HG02938 (cell line): ENCODE measurements at regions not wholly inside any gene's neighbourhood (a gene's known extent, or its start where the extent isn't known, plus 50 kb on each side); places are given as distances from the start of the nearest gene placed in this dataset.

ENCODE experiments used
- ATAC-seq: cut with Tn5 transposase; IDR thresholded peaks from one replicate; pipeline ENCODE4 v1.9.1; 2021; ENCODE audit warnings: mild to moderate bottlenecking, moderate library complexity; ENCODE audit not compliant: unreplicated experiment

- ATAC-seq: no peak
Observed at GRCh38 chr6:105795913-105796517, 290.1 kb upstream of the PRDM1 start.

GRCh38 chr6:105795366-105795765, 290.8 kb upstream of the PRDM1 start:
- ATAC-seq: no peak

DNA sequence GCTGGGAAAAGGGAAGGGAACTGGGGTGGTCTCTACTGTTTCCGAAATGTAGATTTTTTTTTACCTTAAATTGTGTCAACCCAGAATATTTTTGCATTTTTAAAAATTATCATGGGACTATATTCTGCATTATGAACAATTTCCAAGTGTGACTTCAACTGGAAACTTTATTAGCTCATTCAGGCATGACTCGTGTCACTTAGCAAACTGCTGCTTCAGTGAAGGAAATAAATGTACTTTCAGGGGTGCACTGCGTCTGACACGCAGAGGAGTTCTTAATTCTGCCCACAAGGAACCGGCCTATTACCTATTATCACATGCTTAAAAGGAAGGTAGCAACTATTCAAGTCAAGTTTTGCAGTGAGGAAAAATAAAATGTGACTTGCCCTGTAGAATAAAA, 291.3 kb upstream of the PRDM1 start:
- no peak for ATAC-seq

- no peak for ATAC-seq
Observed at GRCh38 chr6:105794239-105794638, 291.9 kb upstream of the PRDM1 start.

GRCh38 chr6:105793130-105793529, 293.0 kb upstream of the PRDM1 start:
- ATAC-seq: no peak

DNA sequence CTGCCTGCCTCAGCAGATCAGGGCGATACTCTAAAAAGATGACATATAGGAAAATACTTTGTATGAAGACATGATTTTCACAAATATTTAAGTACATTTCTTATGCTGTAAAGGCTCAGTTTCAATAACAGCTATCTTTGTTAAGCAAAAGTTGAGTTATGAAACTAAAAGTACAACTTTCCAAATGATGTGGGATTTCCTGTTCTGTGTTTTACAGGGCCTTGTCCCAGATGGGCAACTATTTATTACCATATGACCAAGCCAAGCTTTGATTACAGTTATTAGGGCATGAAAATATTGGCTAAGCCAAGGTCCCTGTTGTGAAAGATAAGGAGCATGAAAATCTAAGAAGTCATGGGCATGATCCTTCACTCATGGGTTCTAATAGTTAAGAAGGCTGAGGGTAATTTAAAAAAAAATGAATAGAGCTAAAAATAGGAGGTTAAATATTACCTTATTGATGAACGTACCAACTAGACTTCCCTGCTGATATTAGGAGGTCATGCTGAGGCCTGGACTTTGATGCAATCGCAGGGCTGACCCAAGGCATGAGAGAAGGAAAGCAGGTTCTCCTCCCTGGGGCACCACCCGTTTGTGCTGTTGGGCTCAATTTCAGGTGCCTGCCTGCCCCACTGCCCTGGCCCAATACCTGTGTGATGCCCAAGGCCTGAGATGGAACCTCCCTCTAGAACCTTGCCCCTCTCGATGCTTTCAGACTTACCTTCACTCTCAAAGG, 294.4 kb upstream of the PRDM1 start:
- no peak for ATAC-seq

DNA sequence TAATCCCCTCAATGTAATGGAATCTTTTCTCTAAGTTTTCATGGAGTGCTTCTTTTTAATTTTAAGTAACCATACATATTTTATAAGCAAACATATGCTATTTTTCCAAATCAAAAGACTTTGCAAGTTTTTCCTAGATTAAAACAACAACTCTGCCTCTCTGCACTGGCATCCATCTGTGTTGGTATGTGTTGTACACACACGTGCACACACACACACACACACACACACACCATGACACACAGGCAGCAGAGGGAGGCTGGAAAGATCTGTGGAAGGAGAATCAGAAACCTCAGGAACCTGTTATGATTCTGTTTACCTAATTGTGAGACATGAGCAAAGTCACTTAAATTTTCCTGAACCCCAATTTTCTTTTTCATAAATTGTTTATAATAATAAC, 295.0 kb upstream of the PRDM1 start:
- no peak for ATAC-seq

- ATAC-seq: no peak
Observed at GRCh38 chr6:105790635-105791034, 295.5 kb upstream of the PRDM1 start.

- no peak for ATAC-seq
Observed at GRCh38 chr6:105789935-105790334, 296.2 kb upstream of the PRDM1 start.

GRCh38 chr6:105787747-105788146, 298.4 kb upstream of the PRDM1 start:
- no peak for ATAC-seq

DNA sequence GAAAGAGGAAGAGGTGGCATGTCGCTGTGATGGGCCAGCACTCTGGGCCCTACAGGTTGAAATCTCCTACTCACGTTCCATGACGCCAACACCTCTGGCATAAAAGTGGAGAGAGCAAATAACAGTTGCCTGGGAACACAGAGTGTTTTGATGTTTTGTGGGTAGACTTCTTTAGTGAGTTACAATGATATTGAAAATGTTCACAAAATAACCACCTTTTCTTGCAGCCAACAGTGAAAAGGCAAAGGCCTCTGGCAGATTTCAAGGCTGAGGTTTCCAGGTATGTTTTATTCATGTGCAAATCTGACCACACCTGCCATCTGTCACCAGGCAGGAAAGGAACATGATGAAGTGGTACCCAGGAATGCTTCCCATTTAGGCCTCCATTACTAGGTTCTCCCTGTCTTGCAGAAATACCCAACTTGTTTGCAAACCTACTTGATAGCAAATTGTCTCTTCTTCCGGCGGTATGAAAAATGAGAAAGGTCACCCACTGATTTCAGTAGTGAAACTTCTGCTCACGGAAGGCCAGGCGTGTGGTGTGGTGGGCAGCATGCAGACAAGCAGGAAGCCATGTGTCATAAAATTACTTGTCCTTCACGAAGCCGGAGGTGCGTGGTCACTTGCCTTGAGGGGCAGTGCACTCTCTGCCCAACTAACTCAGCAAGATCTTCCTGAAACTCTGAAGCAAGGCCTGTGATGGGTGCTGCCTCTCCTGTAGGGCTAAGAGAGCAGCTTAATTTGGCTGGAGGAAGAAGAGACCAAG, 299.1 kb upstream of the PRDM1 start:
- peak; percentile 76 for ATAC-seq

DNA sequence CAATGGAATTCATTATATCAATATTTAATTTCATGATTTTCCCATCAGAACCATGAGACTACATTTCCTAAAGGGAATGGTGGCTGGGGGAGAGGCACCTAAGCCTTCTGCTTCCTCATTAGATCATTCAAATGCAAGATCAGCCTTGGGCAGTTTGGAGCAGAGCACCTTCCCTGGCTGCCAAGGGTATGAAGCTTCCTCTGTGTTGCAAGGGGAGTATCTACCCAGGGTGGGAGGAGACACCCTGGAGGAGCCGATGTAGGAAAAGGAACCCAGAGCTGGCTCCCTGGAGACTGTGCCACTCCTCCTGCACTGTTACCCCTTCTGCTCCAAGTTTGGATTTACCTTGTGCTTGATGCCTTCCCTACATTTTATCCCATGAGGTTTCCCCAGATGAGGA, 299.7 kb upstream of the PRDM1 start:
- no peak for ATAC-seq

DNA sequence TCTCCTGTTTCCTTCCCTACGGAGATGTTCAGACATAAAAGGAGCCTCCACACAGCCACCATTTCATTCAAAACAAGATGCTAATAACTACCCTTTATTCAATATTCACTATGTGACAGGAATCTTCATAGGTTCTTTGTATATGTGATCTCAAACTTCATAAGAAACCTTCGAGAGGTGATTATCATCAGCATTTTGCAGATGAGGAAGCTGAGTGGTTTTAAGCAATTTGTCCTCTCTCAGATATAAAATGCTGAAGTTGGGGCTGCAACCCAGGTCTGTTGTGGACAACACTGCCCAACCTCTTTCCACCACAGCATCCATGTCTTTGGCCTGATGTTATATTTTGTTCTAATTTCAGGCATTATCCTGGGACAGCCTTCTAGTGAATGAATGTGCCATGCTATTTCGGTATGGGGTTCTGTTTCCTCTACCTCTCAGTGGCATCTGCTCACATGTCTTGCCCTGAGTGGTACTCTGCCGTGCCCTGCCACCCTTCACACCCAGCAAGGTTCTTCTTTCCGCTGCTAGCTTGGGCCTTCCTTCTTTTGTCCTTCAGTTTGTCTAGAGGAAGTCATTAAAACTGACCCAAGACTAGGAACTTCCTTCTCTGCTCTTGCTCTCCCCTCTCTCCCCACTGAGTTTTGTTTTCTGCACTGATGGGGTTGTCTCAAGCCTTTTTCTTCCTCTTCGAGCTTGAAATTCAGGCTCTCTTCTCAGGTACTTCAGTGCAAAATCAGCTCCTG, 300.9 kb upstream of the PRDM1 start:
- ATAC-seq: no peak

DNA sequence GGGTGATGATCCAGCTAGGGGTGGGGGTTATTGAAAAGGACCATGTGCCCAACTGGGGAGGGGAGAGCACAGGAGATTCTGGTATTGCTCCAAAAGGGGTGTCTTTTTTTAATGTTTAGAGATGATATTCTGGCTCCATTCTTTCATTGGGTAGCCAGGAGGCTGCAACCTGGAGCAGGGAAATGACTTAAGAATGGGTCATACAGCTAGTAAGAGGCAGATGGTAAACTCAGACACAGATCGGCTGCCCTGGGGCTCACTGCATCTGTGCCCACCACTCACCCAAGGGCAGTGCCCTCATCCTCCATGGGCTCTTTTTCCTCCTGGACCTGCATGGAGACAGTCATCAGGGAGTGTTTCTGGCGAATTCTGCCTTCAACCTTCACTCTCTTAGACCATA, 302.0 kb upstream of the PRDM1 start:
- no peak for ATAC-seq

- ATAC-seq: no peak
Observed at GRCh38 chr6:105783333-105783935, 302.7 kb upstream of the PRDM1 start.

DNA sequence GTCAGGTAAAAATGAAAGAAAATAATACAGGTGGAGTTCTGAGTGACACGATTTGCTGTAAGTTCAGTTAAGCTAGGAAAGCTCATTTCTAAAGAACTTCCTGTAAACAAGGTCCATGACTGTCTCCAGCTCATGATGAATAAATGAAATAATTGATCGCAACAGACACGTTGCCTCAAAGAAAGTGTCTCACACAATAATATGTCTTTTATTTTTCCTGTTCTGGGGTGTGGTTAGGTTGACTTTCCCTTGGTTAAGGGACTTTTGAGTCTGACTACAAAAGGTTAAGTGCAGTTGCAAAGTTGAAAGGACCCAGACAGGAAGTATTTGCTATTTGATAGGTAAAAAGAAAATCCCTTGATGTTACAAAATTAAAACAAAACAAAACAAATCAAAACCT, 304.2 kb upstream of the PRDM1 start:
- no peak for ATAC-seq

- ATAC-seq: no peak
Observed at GRCh38 chr6:105781248-105781647, 304.9 kb upstream of the PRDM1 start.

DNA sequence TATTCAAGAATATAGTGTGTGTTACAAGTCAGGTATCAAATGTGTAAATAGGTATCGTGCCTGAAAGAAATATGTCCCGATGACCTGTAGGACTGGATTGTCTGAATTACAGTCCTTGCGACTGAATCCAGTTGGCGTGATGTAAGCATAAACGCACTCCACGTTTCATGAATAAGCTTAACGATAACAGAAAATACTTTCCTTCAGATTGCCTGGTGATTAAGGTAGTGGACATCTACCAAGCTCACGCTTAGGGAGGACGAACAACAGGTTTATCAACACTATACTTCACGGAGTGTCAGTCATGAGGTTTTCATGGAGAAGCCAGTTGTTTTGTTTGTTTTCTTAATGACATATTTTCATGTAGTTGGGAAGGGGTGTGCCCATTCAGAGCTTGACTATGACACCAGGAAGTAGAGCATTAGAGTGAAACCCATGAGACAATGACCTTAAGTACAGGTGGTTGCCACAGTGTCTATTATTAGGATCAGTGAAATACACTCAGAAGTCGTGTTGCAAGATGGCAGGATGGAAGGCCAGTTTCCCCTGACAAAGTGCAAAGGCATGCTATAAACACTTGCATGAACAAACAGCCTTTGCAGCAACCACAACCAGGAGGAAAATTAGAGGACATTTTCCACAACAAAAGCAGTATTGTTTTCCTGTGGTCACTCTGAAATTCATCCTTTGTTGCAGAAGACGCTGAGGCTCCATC, 305.8 kb upstream of the PRDM1 start:
- peak; percentile 64 for ATAC-seq

DNA sequence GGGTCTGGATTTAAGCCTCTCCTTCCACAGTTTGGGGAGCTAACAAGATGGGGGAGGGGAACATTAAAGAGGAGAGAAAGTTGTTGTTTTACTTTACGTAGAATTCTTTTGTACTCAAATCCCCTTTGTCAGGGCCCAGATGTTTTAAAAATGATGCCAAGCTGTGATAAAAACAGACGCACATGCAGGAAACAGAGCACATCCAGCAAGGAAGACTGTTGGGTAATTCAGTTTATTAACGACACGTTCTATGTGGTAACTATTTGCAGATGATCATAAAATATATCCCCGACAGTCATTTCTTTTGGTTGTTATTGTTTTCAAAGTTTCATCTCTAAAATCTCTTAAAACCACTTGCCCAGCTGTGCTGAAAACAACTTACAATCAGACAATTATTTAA, 307.0 kb upstream of the PRDM1 start:
- no peak for ATAC-seq

DNA sequence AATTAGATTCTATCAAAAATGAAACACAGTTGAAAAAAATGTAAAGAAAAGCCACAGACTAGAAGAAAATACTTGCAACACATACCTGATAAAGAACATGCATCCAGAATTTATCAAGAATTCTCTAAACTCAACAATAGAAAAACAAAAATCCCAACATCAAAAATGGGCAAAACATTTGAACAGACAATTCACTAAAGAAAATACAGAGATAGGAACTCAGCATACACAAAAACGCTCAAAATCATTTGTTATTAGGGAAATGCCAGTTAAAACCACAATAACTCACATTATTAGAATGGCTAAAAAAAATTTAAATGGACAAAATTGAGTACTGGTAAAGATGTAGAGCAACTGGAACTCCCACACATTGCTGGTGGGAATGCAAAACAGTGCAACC, 311.0 kb upstream of the PRDM1 start:
- ATAC-seq: no peak
